CD4-positive, alpha-beta T cell treated with Interferon gamma for 1 hour (primary cell): ENCODE measurements at regions not wholly inside any gene's neighbourhood (a gene's known extent, or its start where the extent isn't known, plus 50 kb on each side); places are given as distances from the start of the nearest gene placed in this dataset.
"Not testable (repeated sequence)": the region's sequence is repeated elsewhere in the genome, so short reads cannot be mapped to it uniquely, and the experiment has no call there.

Experiments used
- DNase-seq: peaks from one replicate; pipeline ENCODE4 v3.0.0-alpha.2; 2020

GRCh38 chr20:56773749-56774148 lies 144.6 kb downstream of the TFAP2C start:
- no peak for DNase-seq

- no peak for DNase-seq
Observed at GRCh38 chr20:56774873-56775272, 145.8 kb downstream of the TFAP2C start.

DNA sequence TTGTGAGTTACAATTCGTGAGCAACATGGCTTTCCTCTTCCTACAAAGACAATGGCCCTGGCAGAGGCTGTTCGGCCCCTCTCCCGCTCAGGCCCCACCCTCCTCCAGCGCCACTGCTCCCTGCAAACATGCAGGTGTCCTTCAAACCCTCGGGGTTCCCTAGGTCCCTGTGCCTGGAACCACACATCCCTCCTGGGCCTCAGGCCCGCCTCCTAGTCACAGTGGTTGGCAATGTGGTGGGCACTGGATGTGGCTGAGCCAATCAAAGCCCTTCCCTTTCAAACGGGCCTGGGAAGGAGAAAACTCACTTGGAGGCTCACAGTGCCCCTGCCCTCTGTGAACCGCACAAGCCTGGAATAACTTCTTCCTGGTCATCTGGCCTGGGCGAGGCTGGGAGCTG lies 147.2 kb downstream of the TFAP2C start:
- DNase-seq: no peak

DNA sequence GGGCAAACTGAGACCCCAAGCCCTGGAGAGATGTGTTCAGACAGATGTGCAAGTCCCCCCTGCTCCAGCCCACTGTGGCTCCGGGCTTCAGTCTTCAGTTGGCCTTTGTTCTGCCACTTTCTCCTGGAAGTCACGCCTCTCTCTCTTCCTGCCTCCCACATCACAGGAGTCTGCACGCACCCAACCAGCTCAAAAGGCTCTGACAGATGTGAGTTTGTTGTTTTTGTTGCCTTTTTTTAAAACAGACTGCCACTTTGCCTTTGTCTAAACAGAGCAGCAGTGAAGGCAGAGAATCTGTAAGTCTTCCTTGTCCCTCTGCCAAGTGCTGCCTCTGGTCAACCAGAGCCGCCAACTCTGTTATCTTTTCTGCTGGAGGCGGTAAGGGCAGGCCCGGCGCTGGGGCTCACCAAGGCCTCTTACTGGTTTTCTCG lies 149.7 kb downstream of the TFAP2C start:
- no peak for DNase-seq

- no peak for DNase-seq
Observed at GRCh38 chr20:56779452-56780143, 150.5 kb downstream of the TFAP2C start.

DNA sequence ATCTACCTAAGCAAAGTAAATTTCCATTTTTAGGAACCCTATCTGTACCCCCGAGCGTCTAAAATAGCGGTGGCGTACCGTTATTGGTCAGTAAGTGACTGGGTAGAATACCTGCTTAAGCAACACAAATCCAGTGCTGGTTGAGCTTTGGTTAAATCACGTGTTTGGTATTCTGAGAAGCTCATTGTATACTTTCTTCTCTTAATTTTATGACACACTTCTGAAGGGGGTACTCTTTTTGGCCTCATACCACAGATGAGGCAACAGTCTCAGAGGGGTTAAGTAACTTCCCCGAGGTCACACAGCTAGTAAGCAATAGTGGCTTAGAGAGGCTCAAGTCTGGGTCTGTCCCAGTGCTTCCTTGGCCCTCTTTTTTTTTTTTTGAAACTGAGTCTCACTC lies 151.2 kb downstream of the TFAP2C start:
- DNase-seq: no peak

GRCh38 chr20:56781108-56781739 lies 152.1 kb downstream of the TFAP2C start:
- no peak for DNase-seq

GRCh38 chr20:56781987-56782560 lies 153.0 kb downstream of the TFAP2C start:
- not testable (repeated sequence) for DNase-seq

DNA sequence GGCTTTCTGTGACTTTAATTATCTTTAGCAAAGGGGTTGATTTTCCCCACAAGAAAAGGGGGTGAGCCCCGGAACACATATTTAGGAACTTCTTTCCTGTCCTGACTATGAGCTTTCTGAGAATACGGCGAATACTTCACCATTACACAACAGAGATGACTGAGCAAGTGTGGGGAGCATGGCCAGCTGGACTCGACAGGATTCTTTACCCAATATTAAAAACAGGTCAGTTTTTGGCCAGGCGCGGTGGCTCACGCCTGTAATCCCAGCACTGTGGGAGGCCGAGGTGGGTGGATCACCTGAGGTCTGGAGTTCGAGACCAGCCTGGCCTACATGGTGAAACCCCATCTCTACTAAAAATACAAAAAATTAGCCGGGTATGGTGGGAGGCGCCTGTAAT lies 153.7 kb downstream of the TFAP2C start:
- DNase-seq: not testable (repeated sequence)

- no peak for DNase-seq
Observed at GRCh38 chr20:56783826-56784225, 154.7 kb downstream of the TFAP2C start.

- no peak for DNase-seq
Observed at GRCh38 chr20:56786503-56786902, 157.4 kb downstream of the TFAP2C start.

DNA sequence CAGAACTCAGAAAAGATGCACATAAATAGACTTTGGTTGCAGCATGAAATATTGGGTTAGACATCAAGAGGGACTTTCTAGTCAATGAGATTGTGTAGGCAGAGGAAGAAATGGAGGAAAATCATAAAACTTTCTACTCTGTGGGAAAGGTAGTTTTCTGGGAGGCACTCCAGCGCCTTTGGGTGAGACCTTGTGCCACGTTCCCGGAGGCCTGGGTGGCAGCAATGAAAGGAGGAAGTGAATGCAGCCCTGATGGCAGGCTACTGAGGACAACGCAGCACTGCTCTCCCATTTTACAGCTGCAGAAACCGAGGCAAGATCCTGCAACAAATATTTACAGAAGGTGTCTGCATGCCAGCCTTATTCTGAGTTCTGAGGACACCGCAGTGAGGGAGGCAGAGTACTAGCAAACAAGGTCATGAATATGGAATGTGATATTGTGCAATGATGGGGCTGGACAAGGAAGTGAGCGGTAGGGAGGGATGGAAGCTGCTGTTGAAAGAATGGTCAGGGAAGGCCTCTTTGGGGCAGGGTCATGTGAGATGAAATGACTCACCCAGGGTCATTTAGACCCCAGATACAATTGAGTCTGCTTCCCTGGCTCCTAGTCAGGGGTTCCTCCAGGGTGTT lies 159.1 kb downstream of the TFAP2C start:
- DNase-seq: no peak

DNA sequence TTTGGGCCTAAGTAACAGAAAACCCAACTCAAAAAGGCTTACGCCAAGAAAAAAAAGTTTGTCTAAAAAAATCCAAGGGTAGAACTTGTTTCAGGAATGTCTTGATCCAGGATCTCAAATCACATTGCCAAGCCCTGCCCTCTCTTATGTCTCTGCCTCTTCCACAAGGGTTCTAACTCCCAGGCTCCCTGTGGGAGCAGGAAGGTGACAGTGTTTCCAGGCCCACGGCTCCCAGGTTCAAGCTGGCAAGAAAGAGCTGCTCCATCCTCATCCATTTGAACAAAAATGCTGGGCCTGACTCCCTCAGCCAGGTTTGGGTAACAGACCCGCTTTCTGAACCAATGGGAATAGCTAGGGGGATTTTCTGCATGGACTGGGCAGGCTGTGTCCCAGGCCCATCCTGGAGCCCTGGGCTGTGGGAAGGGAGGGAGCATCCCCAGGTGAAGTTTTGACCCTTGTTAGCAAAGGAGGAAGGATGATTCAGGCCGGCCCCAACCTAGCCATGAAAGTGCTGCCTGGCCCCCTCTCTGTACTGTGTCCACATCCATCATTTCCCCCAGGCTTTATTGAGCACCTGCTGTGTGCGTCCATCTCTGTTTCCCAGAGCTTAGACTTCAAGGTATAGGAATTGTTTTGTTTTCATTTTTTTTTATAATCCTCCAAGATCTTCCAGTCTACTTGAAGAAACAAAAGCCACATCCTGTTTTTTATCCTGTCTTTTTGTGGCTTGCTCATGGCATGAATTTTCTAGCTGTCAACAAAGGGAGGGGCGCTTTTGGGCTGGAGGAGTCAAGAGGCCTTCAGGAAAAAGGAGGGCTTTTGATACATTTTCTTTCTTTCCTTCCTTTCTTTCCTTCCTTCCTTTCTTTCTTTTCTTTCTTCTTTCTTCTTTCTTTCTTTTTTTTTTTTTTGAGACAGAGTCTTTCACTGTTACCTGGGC lies 159.8 kb downstream of the TFAP2C start:
- no peak for DNase-seq

DNA sequence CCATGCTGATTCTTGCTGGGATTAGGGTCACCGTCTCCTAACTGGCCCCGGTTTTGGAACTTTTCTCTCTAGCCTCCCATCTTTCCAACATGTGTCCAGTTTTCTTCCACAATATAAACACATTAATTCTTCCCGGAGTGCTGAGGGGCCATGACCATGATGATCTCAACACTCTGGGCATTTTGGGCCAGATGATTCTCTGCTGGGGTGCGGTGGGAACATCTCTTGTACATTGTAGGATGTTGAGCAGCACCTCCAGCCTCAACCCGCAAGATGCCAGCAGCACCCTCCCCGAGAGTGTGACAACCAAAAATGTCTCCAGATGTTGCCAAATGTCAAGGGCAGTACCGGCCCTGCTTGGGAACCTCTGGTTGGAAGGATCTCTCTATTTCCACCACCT lies 164.8 kb downstream of the TFAP2C start:
- no peak for DNase-seq

DNA sequence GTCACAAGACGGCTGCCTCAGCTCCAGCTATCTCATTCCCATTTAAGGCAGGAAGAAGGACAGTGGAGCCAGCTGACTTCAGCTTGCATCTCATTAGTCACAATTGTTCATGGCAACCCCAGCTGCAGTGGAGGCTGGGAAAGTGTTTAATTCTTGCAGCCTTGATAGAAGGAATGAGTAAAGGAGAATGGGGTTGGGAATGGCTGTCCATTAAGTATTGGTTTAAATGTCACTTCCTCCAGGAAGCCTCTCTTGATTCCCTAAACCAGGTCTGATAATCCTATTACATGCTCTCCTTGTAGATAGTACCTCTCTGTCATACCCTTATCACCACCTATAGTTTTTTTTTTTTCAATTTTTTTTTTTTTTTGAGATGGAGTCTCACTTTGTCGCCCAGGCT lies 166.4 kb downstream of the TFAP2C start:
- no peak for DNase-seq

DNA sequence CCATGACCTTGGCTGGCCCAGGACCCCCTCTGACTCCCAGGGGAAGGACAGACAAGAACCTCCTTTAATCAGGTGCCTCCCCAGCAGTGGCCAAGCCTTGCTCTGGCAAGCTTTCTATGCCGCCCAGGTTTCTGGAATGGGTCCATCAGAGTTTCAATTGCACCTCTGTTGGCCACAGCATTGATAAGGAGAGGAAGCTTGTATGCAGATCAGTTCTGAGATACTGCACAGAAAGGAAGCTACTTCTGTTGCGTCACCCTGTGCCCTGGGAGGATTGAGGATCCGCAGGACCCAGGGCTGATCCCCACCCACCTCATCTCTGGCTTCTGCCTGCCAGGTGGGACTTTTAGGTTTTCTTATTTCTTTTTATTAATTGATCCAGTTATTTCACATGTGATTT lies 167.2 kb downstream of the TFAP2C start:
- no peak for DNase-seq

- DNase-seq: no peak
Observed at GRCh38 chr20:56797023-56797422, 167.9 kb downstream of the TFAP2C start.

GRCh38 chr20:56798634-56799033 lies 169.5 kb downstream of the TFAP2C start:
- DNase-seq: no peak

- no peak for DNase-seq
Observed at GRCh38 chr20:56799187-56799586, 170.1 kb downstream of the TFAP2C start.

DNA sequence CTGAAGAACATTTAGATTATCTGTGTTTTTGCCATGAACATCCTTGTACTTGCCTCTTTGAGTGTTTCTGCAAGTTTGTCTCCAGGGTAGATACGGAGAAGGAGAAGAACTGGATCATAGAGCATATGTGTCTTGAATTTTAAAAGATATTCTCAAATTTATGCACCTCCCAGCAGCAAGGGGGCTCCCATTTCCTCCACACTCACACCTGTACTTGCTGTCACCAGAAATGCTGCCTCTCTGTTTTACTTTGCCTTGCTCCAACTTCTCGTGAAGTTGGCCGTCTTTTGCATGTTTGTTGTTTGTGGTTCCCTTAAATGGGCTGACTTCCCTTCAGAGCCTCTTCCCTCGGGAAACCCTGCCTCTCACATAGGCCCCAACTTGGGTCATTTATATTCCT lies 171.0 kb downstream of the TFAP2C start:
- DNase-seq: no peak

GRCh38 chr20:56801971-56802755 lies 173.1 kb downstream of the TFAP2C start:
- no peak for DNase-seq

GRCh38 chr20:56802805-56803204 lies 173.7 kb downstream of the TFAP2C start:
- DNase-seq: no peak
